Fibroblast of lung (primary cell): ENCODE measurements at regions not wholly inside any gene's neighbourhood (a gene's known extent, or its start where the extent isn't known, plus 50 kb on each side); places are given as distances from the start of the nearest gene placed in this dataset.

Source experiments
- DNase-seq, 2 donors: peaks; one replicate each; pipeline versions ENCODE4 v3.0.0 to v3.0.0-alpha.2; 2010; ENCODE audit warnings: low read depth in 2 of 2
- H2AFZ ChIP-seq: 2 replicates; pipeline ENCODE4 v1.5.1; 2012; ENCODE audit warnings: low read length, control low read depth, inconsistent platforms
- H3K27ac ChIP-seq: 2 replicates; pipeline ENCODE4 v1.5.1; 2011; ENCODE audit warnings: low read length, control low read depth; ENCODE audit not compliant: insufficient read depth
- H3K27me3 ChIP-seq: 2 replicates; pipeline ENCODE4 v1.5.1; 2011; ENCODE audit warnings: mild to moderate bottlenecking, low read length; ENCODE audit not compliant: control insufficient read depth, insufficient read depth
- H3K36me3 ChIP-seq: 2 replicates; pipeline ENCODE4 v1.5.1; 2011; ENCODE audit warnings: low read length; ENCODE audit not compliant: control insufficient read depth, insufficient read depth
- H3K4me1 ChIP-seq: 2 replicates; pipeline ENCODE4 v1.5.1; 2011; ENCODE audit warnings: low read length; ENCODE audit not compliant: control insufficient read depth, insufficient read depth; ENCODE audit errors: extremely low read depth
- H3K4me2 ChIP-seq: 2 replicates; pipeline ENCODE4 v1.5.1; 2011; ENCODE audit warnings: low read length, control low read depth; ENCODE audit not compliant: insufficient read depth; ENCODE audit errors: extremely low read depth
- H3K4me3 ChIP-seq, 4 experiments: fragments of 200-600 bp in 1 of 4; sonication (generic) in 1 of 4; replicated peaks in 1 of 4; 2 replicates each; pipeline ENCODE4 v1.5.1; 2011 to 2016; ENCODE audit warnings: low read length in 4 of 4, low read depth in 3 of 4, mild to moderate bottlenecking in 3 of 4, control low read depth in 2 of 4, inconsistent platforms in 1 of 4, mixed read lengths in 1 of 4; ENCODE audit not compliant: insufficient read depth in 1 of 4; ENCODE audit errors: control extremely low read depth in 1 of 4
- H3K79me2 ChIP-seq: 2 replicates; pipeline ENCODE4 v1.5.1; 2012; ENCODE audit warnings: mild to moderate bottlenecking, low read length, inconsistent platforms; ENCODE audit not compliant: control insufficient read depth, insufficient read depth
- H3K9ac ChIP-seq: 2 replicates; pipeline ENCODE4 v1.5.1; 2011; ENCODE audit warnings: mild to moderate bottlenecking, low read length, control low read depth; ENCODE audit not compliant: insufficient read depth
- H3K9me3 ChIP-seq: 2 replicates; pipeline ENCODE4 v1.5.1; 2012; ENCODE audit warnings: low read depth, low read length; ENCODE audit not compliant: control insufficient read depth, insufficient read depth
- H4K20me1 ChIP-seq: 2 replicates; pipeline ENCODE4 v1.5.1; 2011; ENCODE audit warnings: low read length; ENCODE audit not compliant: control insufficient read depth, insufficient read depth; ENCODE audit errors: extremely low read depth
- CTCF ChIP-seq, 2 donors: IDR thresholded peaks in 1 of 2; conservative IDR thresholded peaks in 1 of 2; 1 replicate in 1 of 2; 2 replicates in 1 of 2; pipeline ENCODE4 v1.5.1; 2011 to 2012; ENCODE audit warnings: low read length in 2 of 2, control low read depth in 1 of 2, inconsistent platforms in 1 of 2, low read depth in 1 of 2, mild to moderate bottlenecking in 1 of 2
- EZH2 ChIP-seq: IDR thresholded peaks from 2 replicates; pipeline ENCODE4 v1.5.1; 2012; ENCODE audit warnings: low read length, control low read depth, mild to moderate bottlenecking; ENCODE audit errors: missing control alignments

- no peak for DNase-seq
- no peaks in the 10 kb centered on the region for H4K20me1 ChIP-seq
- no peaks in the 10 kb centered on the region for H3K4me1 ChIP-seq
- no peaks in the 10 kb centered on the region for H3K79me2 ChIP-seq
- no peak overlapping the region for H3K4me2 ChIP-seq
- H3K4me3 ChIP-seq: no peak overlapping the region
- TF ChIP-seq CTCF (conservative IDR thresholded peaks at IDR 0.05 in 1 of 2, IDR thresholded peaks at IDR 0.05 in 1 of 2; ENCODE audit: low read depth in 1 of 2, low read length in 2 of 2) (no peak), EZH2 (no peak)
- no peaks in the 10 kb centered on the region for H3K36me3 ChIP-seq
- no peaks in the 10 kb centered on the region for H3K9me3 ChIP-seq
- H3K9ac ChIP-seq: no peak overlapping the region
- no peaks in the 10 kb centered on the region for H3K27me3 ChIP-seq
- H2AFZ ChIP-seq: no peak overlapping the region
- H3K27ac ChIP-seq: no peak overlapping the region
Measured at GRCh38 chr5:145340099-145340498, 495.0 kb downstream of the PRELID2 start.

- Histone ChIP-seq H3K27me3 (no peaks in the 10 kb centered on the region), H3K9ac (no peak overlapping the region), H3K9me3 (no peaks in the 10 kb centered on the region), H3K4me3 (no peak overlapping the region), H2AFZ (no peak overlapping the region), H3K4me1 (no peaks in the 10 kb centered on the region), H3K79me2 (no peaks in the 10 kb centered on the region), H3K36me3 (no peaks in the 10 kb centered on the region), H4K20me1 (no peaks in the 10 kb centered on the region), H3K27ac (no peak overlapping the region), H3K4me2 (no peak overlapping the region)
- DNase-seq: peak in 1 of 2 donors; percentile 18
- TF ChIP-seq CTCF (conservative IDR thresholded peaks at IDR 0.05 in 1 of 2, IDR thresholded peaks at IDR 0.05 in 1 of 2; ENCODE audit: low read depth in 1 of 2, low read length in 2 of 2) (no peak), EZH2 (no peak)
Measured at GRCh38 chr5:145324767-145325479, 510.2 kb downstream of the PRELID2 start.

GRCh38 chr5:145324101-145324500 is 511.0 kb downstream of the PRELID2 start:
- H3K4me3 ChIP-seq: no peak overlapping the region
- no peaks in the 10 kb centered on the region for H3K4me1 ChIP-seq
- peak in 1 of 2 donors; percentile 34 for DNase-seq
- no peak overlapping the region for H3K27ac ChIP-seq
- no peak overlapping the region for H3K9ac ChIP-seq
- H4K20me1 ChIP-seq: no peaks in the 10 kb centered on the region
- no peak overlapping the region for H3K4me2 ChIP-seq
- no peaks in the 10 kb centered on the region for H3K9me3 ChIP-seq
- no peak overlapping the region for H2AFZ ChIP-seq
- H3K36me3 ChIP-seq: no peaks in the 10 kb centered on the region
- H3K27me3 ChIP-seq: no peaks in the 10 kb centered on the region
- H3K79me2 ChIP-seq: no peaks in the 10 kb centered on the region
- no peak for TF ChIP-seq CTCF (conservative IDR thresholded peaks at IDR 0.05 in 1 of 2, IDR thresholded peaks at IDR 0.05 in 1 of 2; ENCODE audit: low read depth in 1 of 2, low read length in 2 of 2)
- TF ChIP-seq EZH2: no peak
